ENCODE measurements at regions not wholly inside any gene's neighbourhood (a gene's known extent, or its start where the extent isn't known, plus 50 kb on each side); places are given as distances from the start of the nearest gene placed in this dataset.

DNA sequence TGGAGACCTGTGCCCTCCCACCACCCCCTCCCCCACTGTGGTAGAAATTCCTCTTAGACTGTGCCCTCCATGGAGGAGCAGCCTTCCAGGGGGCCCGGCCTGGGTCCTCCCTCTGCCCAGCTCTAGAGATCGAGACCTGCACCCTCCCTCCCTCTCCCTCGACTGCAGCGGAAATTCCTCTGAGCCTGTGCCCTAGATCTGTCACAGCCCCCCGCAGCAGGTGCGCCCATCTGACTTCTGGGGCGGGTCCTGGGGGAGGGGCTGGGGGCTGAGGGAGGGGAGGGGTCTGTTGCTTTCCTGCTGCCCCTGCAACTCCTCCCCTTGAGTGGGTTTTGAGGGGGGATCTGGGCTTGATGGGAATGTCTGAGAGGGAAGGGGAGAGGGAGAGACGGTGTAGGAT, 177.8 kb upstream of the GSE1 start:
- H3K27me3 ChIP-seq (ENCODE audit: control insufficient read depth, insufficient read depth, low read length) = no peaks in the 10 kb centered on the region
- no peak overlapping the region for H3K4me3 ChIP-seq (ENCODE audit: low read depth, low read length)
- peaks cover 57% of the 10 kb centered on the region for H3K4me1 ChIP-seq (ENCODE audit: control insufficient read depth, insufficient read depth, low read length)
- no peak for DNase-seq (ENCODE audit: low read depth in 4 of 6, low spot score in 6 of 6)
- H3K27ac ChIP-seq (ENCODE audit: low read depth, low read length) = no peak overlapping the region
- H3K36me3 ChIP-seq (ENCODE audit: control insufficient read depth, insufficient read depth, low read length) = peaks cover 6% of the 10 kb centered on the region
- 78% methylated on average over 2 of the region's 8 CpGs for WGBS (ENCODE audit: insufficient coverage)
- no peaks in the 10 kb centered on the region for H3K9me3 ChIP-seq (ENCODE audit: control insufficient read depth, insufficient read depth, low read length)

DNA sequence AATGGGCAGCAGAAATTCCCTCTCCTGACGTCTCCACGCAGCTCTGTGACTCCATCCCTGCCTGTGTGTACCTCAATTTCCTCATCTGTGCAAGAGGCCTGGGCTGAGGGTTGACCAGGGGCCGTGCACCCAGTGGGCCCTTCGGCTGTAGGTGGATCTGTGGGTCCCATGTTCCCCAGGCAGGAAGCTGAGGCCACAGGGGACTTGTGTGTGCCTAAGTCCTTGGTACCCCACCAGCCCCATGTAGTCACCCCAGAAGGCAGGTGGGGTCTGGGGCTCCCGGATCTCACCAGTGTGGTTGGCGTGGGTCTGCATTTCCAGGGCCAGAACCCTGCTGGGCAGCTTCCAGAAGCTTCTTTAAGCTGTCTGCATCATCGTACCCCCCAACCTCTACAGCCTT, 177.4 kb upstream of the GSE1 start:
- Histone ChIP-seq H3K27ac (ENCODE audit: low read depth, low read length) (no peak overlapping the region), H3K27me3 (ENCODE audit: control insufficient read depth, insufficient read depth, low read length) (no peaks in the 10 kb centered on the region), H3K36me3 (ENCODE audit: control insufficient read depth, insufficient read depth, low read length) (peaks cover 8% of the 10 kb centered on the region), H3K9me3 (ENCODE audit: control insufficient read depth, insufficient read depth, low read length) (no peaks in the 10 kb centered on the region), H3K4me3 (ENCODE audit: low read depth, low read length) (no peak overlapping the region), H3K4me1 (ENCODE audit: control insufficient read depth, insufficient read depth, low read length) (peaks cover 52% of the 10 kb centered on the region)
- WGBS (ENCODE audit: insufficient coverage) = 88% methylated on average over 5 of the region's 7 CpGs
- DNase-seq (ENCODE audit: low read depth in 4 of 6, low spot score in 6 of 6) = no peak

DNA sequence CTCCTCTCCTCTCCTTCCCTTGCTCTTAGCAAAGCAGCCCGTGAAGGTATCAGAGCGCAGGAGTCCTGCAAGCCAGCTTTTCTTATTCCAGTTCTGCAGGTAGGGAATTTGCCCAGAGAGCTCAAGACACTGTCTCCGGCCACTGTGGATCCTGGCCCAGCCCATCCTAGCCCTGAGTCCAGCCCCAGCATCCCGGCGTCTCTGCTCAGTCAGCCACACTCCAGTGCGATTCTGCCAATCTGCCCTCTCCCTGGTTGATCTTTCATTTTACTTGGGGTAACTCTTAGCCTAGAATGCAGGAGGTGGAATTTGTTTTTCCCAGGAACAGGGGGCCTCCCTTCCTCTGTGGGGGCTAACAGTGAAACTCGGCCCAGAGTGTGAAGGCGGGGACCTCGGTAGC, 176.9 kb upstream of the GSE1 start:
- 68% methylated on average over 9 of the region's 9 CpGs for WGBS (ENCODE audit: insufficient coverage)
- Histone ChIP-seq H3K27ac (ENCODE audit: low read depth, low read length) (peak overlapping the region; percentile 64), H3K4me1 (ENCODE audit: control insufficient read depth, insufficient read depth, low read length) (peaks cover 47% of the 10 kb centered on the region), H3K4me3 (ENCODE audit: low read depth, low read length) (no peak overlapping the region), H3K36me3 (ENCODE audit: control insufficient read depth, insufficient read depth, low read length) (peaks cover 9% of the 10 kb centered on the region), H3K9me3 (ENCODE audit: control insufficient read depth, insufficient read depth, low read length) (no peaks in the 10 kb centered on the region), H3K27me3 (ENCODE audit: control insufficient read depth, insufficient read depth, low read length) (no peaks in the 10 kb centered on the region)
- DNase-seq (ENCODE audit: low read depth in 4 of 6, low spot score in 6 of 6) = no peak

DNA sequence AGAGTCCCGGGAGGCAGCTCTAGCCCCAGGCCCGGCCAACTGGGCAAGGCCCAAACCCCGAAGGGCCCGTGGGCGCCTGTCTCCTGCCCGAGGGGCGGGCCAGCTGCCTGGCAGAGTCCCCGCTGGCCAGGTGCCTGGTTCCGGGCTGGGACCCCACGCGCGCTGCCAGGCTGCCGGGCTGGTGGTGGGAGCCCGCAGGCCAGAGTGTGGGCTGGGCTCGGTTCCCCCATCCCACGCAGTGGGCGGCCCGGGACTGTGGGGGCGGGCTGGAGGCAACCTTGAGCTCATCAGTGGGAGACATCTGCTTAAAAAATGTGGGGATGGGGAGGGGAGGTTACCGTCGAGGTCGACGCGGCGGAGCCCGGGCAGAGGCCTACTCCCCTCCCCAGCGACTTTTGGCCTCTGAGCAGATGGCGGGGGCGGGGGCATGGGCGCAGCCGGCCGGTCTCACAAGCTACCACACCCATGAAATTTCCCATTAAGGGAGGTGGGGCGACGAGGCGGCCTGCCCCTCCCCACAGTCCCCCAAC, 176.4 kb upstream of the GSE1 start:
- no peak overlapping the region for H3K4me3 ChIP-seq (ENCODE audit: low read depth, low read length)
- H3K4me1 ChIP-seq (ENCODE audit: control insufficient read depth, insufficient read depth, low read length) = peaks cover 42% of the 10 kb centered on the region
- DNase-seq (ENCODE audit: low read depth in 4 of 6, low spot score in 6 of 6) = peak in 1 of 6 donors; percentile 69
- H3K27me3 ChIP-seq (ENCODE audit: control insufficient read depth, insufficient read depth, low read length) = no peaks in the 10 kb centered on the region
- H3K27ac ChIP-seq (ENCODE audit: low read depth, low read length) = peak overlapping the region; percentile 64
- 30% methylated on average over 18 of the region's 35 CpGs for WGBS (ENCODE audit: insufficient coverage)
- no peaks in the 10 kb centered on the region for H3K9me3 ChIP-seq (ENCODE audit: control insufficient read depth, insufficient read depth, low read length)
- peaks cover 9% of the 10 kb centered on the region for H3K36me3 ChIP-seq (ENCODE audit: control insufficient read depth, insufficient read depth, low read length)

DNA sequence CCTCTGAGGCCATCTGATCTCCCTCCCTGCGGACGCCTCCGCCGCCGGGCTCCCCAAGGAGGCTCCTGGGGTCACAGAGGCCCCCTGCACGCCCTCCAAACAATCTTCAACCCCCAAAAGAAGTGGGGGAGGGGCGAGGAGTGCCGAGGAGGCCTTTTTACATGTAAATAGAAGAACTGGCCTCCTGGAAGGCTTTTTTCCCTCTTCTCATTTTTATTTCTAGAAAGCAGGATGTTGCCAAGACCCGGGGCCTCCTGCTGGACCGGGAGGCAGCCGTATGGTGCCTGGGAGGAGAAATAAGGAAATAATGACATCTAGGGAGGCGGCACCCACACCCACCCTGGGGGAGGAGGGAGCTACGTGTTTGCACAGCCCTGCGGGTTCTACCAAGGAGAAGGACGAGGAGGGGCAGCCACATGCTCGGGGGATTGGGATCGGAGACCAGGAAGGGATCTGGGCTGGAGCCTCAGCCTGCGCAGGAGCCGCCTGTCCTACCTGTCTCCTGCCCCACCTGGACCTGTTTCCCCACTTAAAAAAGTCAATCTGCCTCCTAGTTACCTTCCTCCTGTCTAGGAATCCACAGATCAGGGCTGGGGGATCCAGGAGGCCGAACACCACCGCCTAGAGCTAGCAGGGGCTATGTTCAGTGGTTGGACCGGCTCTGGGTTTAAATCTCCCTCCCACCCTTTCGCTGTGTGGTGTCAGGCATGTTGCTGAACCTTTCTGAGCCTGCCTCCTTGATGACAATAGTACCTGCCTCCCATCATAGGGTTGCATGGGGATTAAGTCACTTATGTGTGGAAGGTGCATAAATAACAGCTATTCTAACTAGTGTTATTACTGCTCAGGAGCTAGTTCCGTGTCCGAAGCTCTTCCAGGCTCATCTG, 175.7 kb upstream of the GSE1 start:
- Histone ChIP-seq H3K9me3 (ENCODE audit: control insufficient read depth, insufficient read depth, low read length) (no peaks in the 10 kb centered on the region), H3K27me3 (ENCODE audit: control insufficient read depth, insufficient read depth, low read length) (no peaks in the 10 kb centered on the region), H3K4me1 (ENCODE audit: control insufficient read depth, insufficient read depth, low read length) (peaks cover 41% of the 10 kb centered on the region), H3K4me3 (ENCODE audit: low read depth, low read length) (no peak overlapping the region), H3K27ac (ENCODE audit: low read depth, low read length) (peak overlapping the region; percentile 25), H3K36me3 (ENCODE audit: control insufficient read depth, insufficient read depth, low read length) (peaks cover 9% of the 10 kb centered on the region)
- 48% methylated on average over 12 of the region's 25 CpGs for WGBS (ENCODE audit: insufficient coverage)
- peak in 2 of 6 donors; percentile 68 to 90 for DNase-seq (ENCODE audit: low read depth in 4 of 6, low spot score in 6 of 6)

DNA sequence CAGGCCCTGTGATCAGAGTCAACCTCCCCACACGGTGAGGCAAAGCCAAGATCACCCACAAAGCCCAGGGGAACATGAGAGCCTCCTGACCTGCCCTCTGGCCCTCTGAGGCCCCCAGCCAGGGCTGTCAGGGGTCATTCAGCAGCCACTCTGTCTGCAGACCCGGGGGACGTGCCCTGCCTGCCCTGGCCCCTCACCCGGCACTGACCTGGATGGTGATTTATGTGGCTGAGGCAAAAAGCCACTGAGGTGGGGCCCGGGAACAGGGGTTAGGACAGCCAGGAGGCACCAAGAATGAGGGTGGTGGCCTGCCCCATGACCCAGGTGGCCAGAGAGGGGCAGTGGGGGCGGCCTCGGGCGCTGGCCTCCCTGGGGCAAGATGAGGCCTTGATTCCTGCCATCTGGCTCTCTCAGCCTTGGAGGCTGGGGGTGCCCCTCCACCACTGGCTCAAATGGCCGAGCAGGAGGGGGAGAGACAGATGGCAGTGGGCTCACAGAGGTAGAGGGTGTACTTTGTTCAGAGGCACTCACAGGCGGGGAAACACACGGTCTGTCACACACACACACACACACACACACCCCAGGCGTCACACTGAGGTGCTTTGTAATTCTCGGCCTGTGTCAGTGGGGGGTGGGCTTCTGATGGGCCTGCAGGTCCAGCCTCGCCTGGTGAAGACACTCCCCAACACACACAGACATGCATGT, 174.0 kb upstream of the GSE1 start:
- H3K4me1 ChIP-seq (ENCODE audit: control insufficient read depth, insufficient read depth, low read length) = peaks cover 41% of the 10 kb centered on the region
- no peaks in the 10 kb centered on the region for H3K27me3 ChIP-seq (ENCODE audit: control insufficient read depth, insufficient read depth, low read length)
- H3K4me3 ChIP-seq (ENCODE audit: low read depth, low read length) = no peak overlapping the region
- no peak overlapping the region for H3K27ac ChIP-seq (ENCODE audit: low read depth, low read length)
- peaks cover 9% of the 10 kb centered on the region for H3K36me3 ChIP-seq (ENCODE audit: control insufficient read depth, insufficient read depth, low read length)
- H3K9me3 ChIP-seq (ENCODE audit: control insufficient read depth, insufficient read depth, low read length) = no peaks in the 10 kb centered on the region
- WGBS (ENCODE audit: insufficient coverage) = 56% methylated on average over 8 of the region's 14 CpGs
- DNase-seq (ENCODE audit: low read depth in 4 of 6, low spot score in 6 of 6) = no peak

DNA sequence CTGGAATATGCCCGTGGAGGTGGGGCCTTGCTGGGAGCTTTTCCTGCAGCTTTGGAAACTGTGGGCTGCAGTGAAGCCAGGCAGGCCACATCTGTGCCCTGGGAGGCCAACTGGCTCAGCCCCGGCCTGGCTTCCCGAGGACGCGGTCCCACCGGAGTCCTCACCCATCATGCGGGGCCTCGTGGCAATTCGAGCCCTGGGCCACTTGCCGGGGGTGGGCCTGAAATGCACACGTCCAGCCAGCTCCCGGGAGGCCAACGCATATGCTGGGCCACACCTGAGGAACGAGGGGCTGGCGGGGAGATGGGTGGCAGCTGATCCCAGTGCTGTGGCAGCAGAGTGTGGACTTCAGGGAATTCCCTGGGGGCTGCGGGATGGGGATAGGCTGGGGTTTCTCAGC, 172.4 kb upstream of the GSE1 start:
- 85% methylated on average over 16 of the region's 16 CpGs for WGBS (ENCODE audit: insufficient coverage)

DNA sequence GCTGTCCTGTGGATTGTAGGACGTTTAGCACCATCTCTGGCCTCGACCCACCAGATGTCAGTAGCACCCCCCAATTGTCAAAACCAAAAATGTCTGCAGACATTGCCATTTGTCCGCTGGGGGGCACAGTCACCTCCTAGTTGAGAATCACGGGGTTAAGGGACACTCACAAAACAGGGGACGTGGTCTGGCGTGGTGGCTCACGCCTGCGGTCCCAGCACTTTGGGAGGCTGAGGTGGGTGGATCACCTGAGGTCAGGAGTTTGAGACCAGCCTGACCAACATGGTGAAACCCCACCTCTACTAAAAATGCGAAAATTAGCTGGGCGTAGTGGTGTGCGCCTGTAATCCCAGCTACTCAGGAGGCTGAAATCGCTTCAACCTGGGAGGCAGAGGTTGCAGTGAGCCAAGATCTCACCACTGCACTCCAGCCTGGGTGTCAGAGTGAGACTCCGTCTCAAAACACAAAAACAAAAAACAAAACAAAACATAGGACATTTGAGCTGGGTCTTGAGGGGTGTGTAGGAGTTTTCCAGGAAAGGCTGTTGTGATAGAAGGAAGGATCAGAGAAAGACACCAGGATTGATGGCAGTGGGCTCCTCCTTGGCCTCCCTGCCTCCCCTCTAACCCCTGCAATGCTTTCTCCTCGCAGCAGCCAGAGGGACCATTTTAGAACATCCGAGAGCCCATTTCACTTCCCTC, 171.8 kb upstream of the GSE1 start:
- H3K4me1 ChIP-seq (ENCODE audit: control insufficient read depth, insufficient read depth, low read length) = peaks cover 50% of the 10 kb centered on the region
- WGBS (ENCODE audit: insufficient coverage) = 82% methylated on average over 10 of the region's 15 CpGs
- no peak overlapping the region for H3K27ac ChIP-seq (ENCODE audit: low read depth, low read length)
- no peak overlapping the region for H3K4me3 ChIP-seq (ENCODE audit: low read depth, low read length)
- no peaks in the 10 kb centered on the region for H3K27me3 ChIP-seq (ENCODE audit: control insufficient read depth, insufficient read depth, low read length)
- no peak for DNase-seq (ENCODE audit: low read depth in 4 of 6, low spot score in 6 of 6)
- H3K36me3 ChIP-seq (ENCODE audit: control insufficient read depth, insufficient read depth, low read length) = peaks cover 9% of the 10 kb centered on the region
- no peaks in the 10 kb centered on the region for H3K9me3 ChIP-seq (ENCODE audit: control insufficient read depth, insufficient read depth, low read length)

More for the DNA sequence above, 172.4 kb upstream of the GSE1 start:
- no peaks in the 10 kb centered on the region for H3K27me3 ChIP-seq (ENCODE audit: control insufficient read depth, insufficient read depth, low read length)
- H3K36me3 ChIP-seq (ENCODE audit: control insufficient read depth, insufficient read depth, low read length) = peaks cover 9% of the 10 kb centered on the region
- no peak overlapping the region for H3K27ac ChIP-seq (ENCODE audit: low read depth, low read length)
- no peak for DNase-seq (ENCODE audit: low read depth in 4 of 6, low spot score in 6 of 6)
- H3K4me1 ChIP-seq (ENCODE audit: control insufficient read depth, insufficient read depth, low read length) = peaks cover 50% of the 10 kb centered on the region
- H3K9me3 ChIP-seq (ENCODE audit: control insufficient read depth, insufficient read depth, low read length) = no peaks in the 10 kb centered on the region
- H3K4me3 ChIP-seq (ENCODE audit: low read depth, low read length) = no peak overlapping the region

DNA sequence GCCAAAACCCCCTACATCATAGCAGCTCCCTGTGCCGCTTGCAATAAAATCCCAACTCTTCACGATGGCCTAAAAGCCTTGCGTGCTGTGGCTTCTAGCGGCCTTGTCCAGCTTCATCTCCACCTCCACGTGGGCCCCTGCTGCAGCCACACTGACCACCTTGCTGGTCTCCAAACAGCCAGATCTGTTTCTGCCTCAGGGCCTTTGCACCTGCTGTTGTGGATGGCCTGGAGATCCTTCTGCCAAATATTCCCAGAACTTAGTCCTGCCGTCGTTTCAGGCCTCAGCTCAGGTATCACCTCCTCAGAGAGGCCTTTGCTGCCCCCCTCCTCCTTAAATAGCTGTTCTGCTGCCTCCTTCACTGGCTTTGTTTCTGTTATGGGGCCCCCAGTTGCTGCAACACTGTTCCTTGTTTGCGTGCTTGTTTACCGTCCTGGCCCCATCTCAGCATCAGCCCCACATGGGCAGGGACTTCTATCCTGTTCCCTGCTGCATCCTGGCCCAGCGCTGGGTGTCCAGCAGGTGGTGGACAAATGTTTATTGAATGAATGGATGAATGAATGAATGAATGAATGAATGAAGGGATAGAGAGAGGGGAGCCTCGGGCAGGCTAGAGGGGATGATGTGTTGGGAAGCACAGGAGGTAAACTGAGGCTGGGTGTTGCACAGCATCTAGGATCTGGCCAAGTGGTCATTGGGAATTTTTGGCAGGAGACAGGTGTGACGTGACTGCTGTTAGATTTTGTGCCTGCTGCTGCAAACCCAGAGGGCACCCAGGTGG, 171.0 kb upstream of the GSE1 start:
- 93% methylated on average over 12 of the region's 12 CpGs for WGBS (ENCODE audit: insufficient coverage)
- Histone ChIP-seq H3K4me1 (ENCODE audit: control insufficient read depth, insufficient read depth, low read length) (peaks cover 48% of the 10 kb centered on the region), H3K27me3 (ENCODE audit: control insufficient read depth, insufficient read depth, low read length) (no peaks in the 10 kb centered on the region)

More for the DNA sequence above, 171.0 kb upstream of the GSE1 start:
- no peak overlapping the region for H3K4me3 ChIP-seq (ENCODE audit: low read depth, low read length)
- DNase-seq (ENCODE audit: low read depth in 4 of 6, low spot score in 6 of 6) = no peak
- peaks cover 9% of the 10 kb centered on the region for H3K36me3 ChIP-seq (ENCODE audit: control insufficient read depth, insufficient read depth, low read length)
- H3K27ac ChIP-seq (ENCODE audit: low read depth, low read length) = no peak overlapping the region
- no peaks in the 10 kb centered on the region for H3K9me3 ChIP-seq (ENCODE audit: control insufficient read depth, insufficient read depth, low read length)

Measured in spinal cord (tissue), 9 donors.